Skeletal muscle satellite cell (primary cell): ENCODE measurements at regions not wholly inside any gene's neighbourhood (a gene's known extent, or its start where the extent isn't known, plus 50 kb on each side); places are given as distances from the start of the nearest gene placed in this dataset.
"Not testable (repeated sequence)": the region's sequence is repeated elsewhere in the genome, so short reads cannot be mapped to it uniquely, and the experiment has no call there.

Experiments
- H3K27me3 ChIP-seq: 2 replicates; pipeline ENCODE4 v1.7.0; 2013; ENCODE audit warnings: low read length; ENCODE audit not compliant: control insufficient read depth, insufficient read depth
- H3K36me3 ChIP-seq: 2 replicates; pipeline ENCODE4 v1.7.0; 2013; ENCODE audit warnings: mild to moderate bottlenecking, control low read depth, low read length; ENCODE audit not compliant: insufficient read depth
- H3K4me1 ChIP-seq: 2 replicates; pipeline ENCODE4 v1.7.0; 2013; ENCODE audit warnings: low read length; ENCODE audit not compliant: control insufficient read depth, insufficient read depth
- H3K4me2 ChIP-seq: 2 replicates; pipeline ENCODE4 v1.7.0; 2013; ENCODE audit warnings: mild to moderate bottlenecking, low read length
- H3K4me3 ChIP-seq: 2 replicates; pipeline ENCODE4 v1.7.0; 2013; ENCODE audit warnings: low read length
- H3K9ac ChIP-seq: 2 replicates; pipeline ENCODE4 v1.7.0; 2013; ENCODE audit warnings: mild to moderate bottlenecking, low read depth, low read length, moderate library complexity
- H3K9me3 ChIP-seq: replicated peaks from 2 replicates; pipeline ENCODE4 v1.7.0; 2013; ENCODE audit warnings: mild to moderate bottlenecking, control low read depth, low read length

GRCh38 chr2:6196449-6196848, 504.3 kb downstream of the SOX11 start:
- Histone ChIP-seq H3K4me2 (no peak overlapping the region), H3K36me3 (no peaks in the 10 kb centered on the region), H3K9me3 (no peaks in the 10 kb centered on the region), H3K9ac (no peak overlapping the region), H3K4me3 (no peak overlapping the region), H3K27me3 (no peaks in the 10 kb centered on the region), H3K4me1 (no peaks in the 10 kb centered on the region)

DNA sequence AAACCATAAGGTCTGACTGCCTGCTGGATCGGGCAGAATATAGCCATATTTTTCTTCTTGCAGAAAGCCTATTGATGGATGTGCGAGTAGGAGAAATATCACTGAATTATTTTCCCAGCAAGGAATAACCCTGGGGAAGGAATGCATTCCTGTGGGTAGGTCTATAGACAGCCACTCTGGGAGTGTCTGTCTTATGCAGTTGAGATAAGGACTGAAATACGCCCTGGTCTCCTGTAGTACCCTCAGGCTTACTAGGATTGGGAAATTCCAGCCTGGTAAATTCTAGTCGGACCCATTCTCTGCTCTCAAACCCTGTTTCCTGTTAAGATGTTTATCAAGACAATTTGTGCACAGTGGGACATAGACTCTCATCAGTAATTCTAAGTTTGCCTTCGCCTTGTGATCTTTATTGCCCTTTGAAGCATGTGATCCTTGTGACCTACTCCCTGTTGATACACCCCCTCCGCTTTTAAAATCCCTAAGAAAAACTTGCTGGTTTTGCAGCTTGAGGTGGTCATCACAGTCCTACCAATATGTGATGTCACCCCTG, 506.3 kb downstream of the SOX11 start:
- not testable (repeated sequence) for H3K27me3 ChIP-seq, H3K9ac ChIP-seq, H3K36me3 ChIP-seq, H3K4me3 ChIP-seq, H3K4me2 ChIP-seq, H3K4me1 ChIP-seq, H3K9me3 ChIP-seq

- no peaks in the 10 kb centered on the region for H3K9me3 ChIP-seq
- no peak overlapping the region for H3K4me3 ChIP-seq
- no peaks in the 10 kb centered on the region for H3K36me3 ChIP-seq
- no peak overlapping the region for H3K9ac ChIP-seq
- no peaks in the 10 kb centered on the region for H3K4me1 ChIP-seq
- H3K4me2 ChIP-seq = no peak overlapping the region
- no peaks in the 10 kb centered on the region for H3K27me3 ChIP-seq
Measured at GRCh38 chr2:6202756-6203155, 510.6 kb downstream of the SOX11 start.

DNA sequence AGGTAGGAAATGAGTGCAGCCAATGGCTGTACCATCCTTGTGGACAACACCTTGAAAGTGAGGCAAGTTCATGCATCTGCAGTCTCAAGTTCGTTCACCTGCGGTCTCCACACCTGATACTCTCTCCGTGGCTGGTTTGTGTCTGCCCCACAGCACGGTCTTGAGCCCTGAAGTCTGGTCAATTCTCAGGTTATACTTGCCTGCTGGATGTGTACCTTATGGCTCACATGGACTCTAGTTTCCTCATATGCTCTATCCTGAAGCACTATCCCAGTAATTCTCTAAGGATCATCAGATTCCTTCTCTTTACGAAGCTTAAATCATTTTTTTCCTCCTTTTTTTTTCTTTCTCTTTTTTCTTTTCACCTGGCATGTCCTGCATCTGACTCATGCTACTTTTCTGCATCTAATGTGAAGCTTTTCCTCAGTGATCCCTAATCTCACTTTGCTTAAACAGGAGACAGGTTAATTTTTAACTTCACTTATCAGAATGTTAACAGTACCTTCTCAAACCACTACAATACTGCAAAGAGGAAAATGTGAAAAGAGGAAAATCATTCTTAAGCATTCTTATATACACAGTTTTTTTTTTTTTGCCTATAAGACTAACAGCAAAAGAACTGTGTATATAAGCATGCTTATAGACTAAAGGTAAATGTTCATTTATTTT, 511.2 kb downstream of the SOX11 start:
- Histone ChIP-seq H3K27me3 (no peaks in the 10 kb centered on the region), H3K9me3 (no peaks in the 10 kb centered on the region)

GRCh38 chr2:6206882-6207281, 514.7 kb downstream of the SOX11 start:
- no peak overlapping the region for H3K4me3 ChIP-seq
- H3K27me3 ChIP-seq = no peaks in the 10 kb centered on the region
- H3K9ac ChIP-seq = no peak overlapping the region
- H3K4me1 ChIP-seq = no peaks in the 10 kb centered on the region
- H3K4me2 ChIP-seq = no peak overlapping the region
- no peaks in the 10 kb centered on the region for H3K36me3 ChIP-seq
- H3K9me3 ChIP-seq = no peaks in the 10 kb centered on the region

More for the DNA sequence above, 511.2 kb downstream of the SOX11 start:
- H3K9ac ChIP-seq = no peak overlapping the region
- no peak overlapping the region for H3K4me3 ChIP-seq
- no peak overlapping the region for H3K4me2 ChIP-seq
- no peaks in the 10 kb centered on the region for H3K36me3 ChIP-seq
- no peaks in the 10 kb centered on the region for H3K4me1 ChIP-seq

GRCh38 chr2:6211236-6211635, 519.1 kb downstream of the SOX11 start:
- no peak overlapping the region for H3K9ac ChIP-seq
- no peak overlapping the region for H3K4me3 ChIP-seq
- H3K4me2 ChIP-seq = no peak overlapping the region
- no peaks in the 10 kb centered on the region for H3K36me3 ChIP-seq
- no peaks in the 10 kb centered on the region for H3K4me1 ChIP-seq
- H3K27me3 ChIP-seq = no peaks in the 10 kb centered on the region
- H3K9me3 ChIP-seq = no peaks in the 10 kb centered on the region

- Histone ChIP-seq H3K4me1 (no peaks in the 10 kb centered on the region), H3K36me3 (no peaks in the 10 kb centered on the region), H3K9me3 (no peaks in the 10 kb centered on the region), H3K27me3 (no peaks in the 10 kb centered on the region), H3K4me3 (no peak overlapping the region), H3K9ac (no peak overlapping the region), H3K4me2 (no peak overlapping the region)
Measured at GRCh38 chr2:6212491-6212890, 520.3 kb downstream of the SOX11 start.

- Histone ChIP-seq H3K36me3 (no peaks in the 10 kb centered on the region), H3K4me2 (no peak overlapping the region), H3K9ac (no peak overlapping the region), H3K4me1 (no peaks in the 10 kb centered on the region), H3K9me3 (no peaks in the 10 kb centered on the region), H3K4me3 (no peak overlapping the region), H3K27me3 (no peaks in the 10 kb centered on the region)
Measured at GRCh38 chr2:6213056-6213780, 521.0 kb downstream of the SOX11 start.

DNA sequence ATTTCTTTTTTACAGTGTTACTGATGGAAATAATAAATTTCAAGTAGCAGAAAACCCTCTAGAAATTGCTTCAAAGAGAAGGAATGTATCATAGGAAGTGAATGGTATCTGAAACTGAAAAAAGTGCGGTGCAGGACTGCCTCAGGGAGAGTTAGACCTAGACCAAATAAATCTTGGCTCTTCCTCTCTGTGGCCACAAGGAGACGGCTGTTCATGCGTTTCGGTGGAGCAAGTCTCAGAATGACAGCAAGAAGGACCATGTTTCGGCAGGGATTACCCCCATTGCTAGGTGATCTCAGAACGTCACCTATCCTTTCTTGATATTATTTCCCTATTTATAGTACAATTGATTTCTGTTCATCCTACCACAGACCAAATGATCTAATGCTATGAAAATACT, 522.3 kb downstream of the SOX11 start:
- Histone ChIP-seq H3K27me3 (no peaks in the 10 kb centered on the region), H3K9me3 (no peaks in the 10 kb centered on the region), H3K4me3 (no peak overlapping the region)

GRCh38 chr2:6215053-6215452, 522.9 kb downstream of the SOX11 start:
- Histone ChIP-seq H3K36me3 (no peaks in the 10 kb centered on the region), H3K4me1 (no peaks in the 10 kb centered on the region), H3K9me3 (no peaks in the 10 kb centered on the region), H3K4me3 (no peak overlapping the region), H3K4me2 (no peak overlapping the region), H3K27me3 (no peaks in the 10 kb centered on the region), H3K9ac (no peak overlapping the region)

More for the DNA sequence above, 522.3 kb downstream of the SOX11 start:
- Histone ChIP-seq H3K36me3 (no peaks in the 10 kb centered on the region), H3K4me1 (no peaks in the 10 kb centered on the region), H3K9ac (no peak overlapping the region), H3K4me2 (no peak overlapping the region)

DNA sequence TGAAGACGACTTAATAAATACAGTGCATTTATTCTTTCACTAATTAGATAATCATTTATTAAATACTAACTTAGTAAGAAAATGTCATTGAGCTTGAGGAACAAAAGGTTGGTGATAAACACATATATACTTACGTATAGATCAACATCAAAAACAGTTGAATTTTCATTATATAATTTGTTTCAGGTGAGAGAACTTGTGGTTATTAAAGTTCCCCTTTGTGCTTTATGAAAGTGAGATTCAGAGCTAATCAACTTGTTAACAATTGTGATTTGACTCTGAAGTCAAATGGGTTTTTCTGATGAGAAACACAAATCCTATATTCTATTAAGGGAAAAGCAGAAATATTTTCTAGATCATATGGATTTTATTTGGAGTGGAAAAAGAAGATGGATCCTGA, 524.0 kb downstream of the SOX11 start:
- Histone ChIP-seq H3K9me3 (no peaks in the 10 kb centered on the region), H3K9ac (no peak overlapping the region), H3K4me2 (no peak overlapping the region), H3K4me3 (no peak overlapping the region), H3K36me3 (no peaks in the 10 kb centered on the region), H3K27me3 (no peaks in the 10 kb centered on the region), H3K4me1 (no peaks in the 10 kb centered on the region)

DNA sequence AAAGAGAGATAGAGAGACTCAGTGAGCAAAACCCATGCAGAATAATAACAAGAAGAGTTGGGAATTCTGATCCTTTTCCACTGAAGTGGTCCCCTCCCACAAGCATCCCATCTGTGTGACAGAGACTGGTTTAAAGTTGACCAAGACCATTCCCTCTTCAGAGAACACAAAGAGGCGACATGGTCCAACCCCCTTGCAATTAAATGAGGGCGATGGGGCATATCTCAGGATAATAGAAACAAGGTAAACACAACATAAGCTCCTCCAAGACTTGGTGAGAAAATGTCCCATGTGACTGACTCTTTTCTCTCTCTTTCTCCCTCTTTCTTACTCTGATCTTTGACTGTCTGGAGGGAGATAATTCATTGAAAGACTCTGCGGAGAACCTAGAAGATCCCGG, 526.7 kb downstream of the SOX11 start:
- Histone ChIP-seq H3K9ac (no peak overlapping the region), H3K9me3 (no peaks in the 10 kb centered on the region), H3K4me2 (no peak overlapping the region), H3K27me3 (no peaks in the 10 kb centered on the region), H3K4me3 (no peak overlapping the region), H3K36me3 (no peaks in the 10 kb centered on the region), H3K4me1 (no peaks in the 10 kb centered on the region)
